ENCODE measurements at regions not wholly inside any gene's neighbourhood (a gene's known extent, or its start where the extent isn't known, plus 50 kb on each side); places are given as distances from the start of the nearest gene placed in this dataset.

GRCh38 chr4:112752510-112752909 lies 115.6 kb downstream of the LARP7 start:
- no peaks in the 10 kb centered on the region for H3K4me1 ChIP-seq (ENCODE audit: insufficient read depth, low read length)
- no peaks in the 10 kb centered on the region for H3K9me3 ChIP-seq (ENCODE audit: low read depth, low read length)
- no peak overlapping the region for H3K4me3 ChIP-seq (ENCODE audit: low read length)
- no peaks in the 10 kb centered on the region for H3K27me3 ChIP-seq (ENCODE audit: insufficient read depth, low read length)

- no peaks in the 10 kb centered on the region for H3K27me3 ChIP-seq (ENCODE audit: insufficient read depth, low read length)
- no peaks in the 10 kb centered on the region for H3K9me3 ChIP-seq (ENCODE audit: low read depth, low read length)
- H3K4me3 ChIP-seq (ENCODE audit: low read length), result no peak overlapping the region
- H3K4me1 ChIP-seq (ENCODE audit: insufficient read depth, low read length), result no peaks in the 10 kb centered on the region
These were observed 116.4 kb downstream of the LARP7 start for GRCh38 chr4:112753333-112753732.

- H3K4me3 ChIP-seq (ENCODE audit: low read length), result no peak overlapping the region
- no peaks in the 10 kb centered on the region for H3K4me1 ChIP-seq (ENCODE audit: insufficient read depth, low read length)
- no peaks in the 10 kb centered on the region for H3K9me3 ChIP-seq (ENCODE audit: low read depth, low read length)
- no peaks in the 10 kb centered on the region for H3K27me3 ChIP-seq (ENCODE audit: insufficient read depth, low read length)
These were observed 122.4 kb downstream of the LARP7 start for GRCh38 chr4:112759313-112759712.

GRCh38 chr4:112765317-112765974 lies 128.5 kb downstream of the LARP7 start:
- no peak overlapping the region for H3K4me3 ChIP-seq (ENCODE audit: low read length)
- H3K27me3 ChIP-seq (ENCODE audit: insufficient read depth, low read length), result no peaks in the 10 kb centered on the region
- H3K4me1 ChIP-seq (ENCODE audit: insufficient read depth, low read length), result no peaks in the 10 kb centered on the region
- H3K9me3 ChIP-seq (ENCODE audit: low read depth, low read length), result no peaks in the 10 kb centered on the region

- Histone ChIP-seq H3K27me3 (ENCODE audit: insufficient read depth, low read length) (no peaks in the 10 kb centered on the region), H3K4me1 (ENCODE audit: insufficient read depth, low read length) (no peaks in the 10 kb centered on the region), H3K9me3 (ENCODE audit: low read depth, low read length) (no peaks in the 10 kb centered on the region), H3K4me3 (ENCODE audit: low read length) (no peak overlapping the region)
These were observed 129.5 kb downstream of the LARP7 start for GRCh38 chr4:112766422-112766821.

- no peaks in the 10 kb centered on the region for H3K9me3 ChIP-seq (ENCODE audit: low read depth, low read length)
- H3K27me3 ChIP-seq (ENCODE audit: insufficient read depth, low read length), result no peaks in the 10 kb centered on the region
- H3K4me3 ChIP-seq (ENCODE audit: low read length), result no peak overlapping the region
- no peaks in the 10 kb centered on the region for H3K4me1 ChIP-seq (ENCODE audit: insufficient read depth, low read length)
These were observed 130.4 kb downstream of the LARP7 start for GRCh38 chr4:112767386-112767785.

- no peaks in the 10 kb centered on the region for H3K27me3 ChIP-seq (ENCODE audit: insufficient read depth, low read length)
- H3K4me1 ChIP-seq (ENCODE audit: insufficient read depth, low read length), result no peaks in the 10 kb centered on the region
- H3K9me3 ChIP-seq (ENCODE audit: low read depth, low read length), result no peaks in the 10 kb centered on the region
- no peak overlapping the region for H3K4me3 ChIP-seq (ENCODE audit: low read length)
These were observed 133.2 kb downstream of the LARP7 start for GRCh38 chr4:112770114-112770513.

GRCh38 chr4:112775801-112776200 lies 138.9 kb downstream of the LARP7 start:
- no peaks in the 10 kb centered on the region for H3K9me3 ChIP-seq (ENCODE audit: low read depth, low read length)
- no peaks in the 10 kb centered on the region for H3K27me3 ChIP-seq (ENCODE audit: insufficient read depth, low read length)
- no peaks in the 10 kb centered on the region for H3K4me1 ChIP-seq (ENCODE audit: insufficient read depth, low read length)
- no peak overlapping the region for H3K4me3 ChIP-seq (ENCODE audit: low read length)

- Histone ChIP-seq H3K9me3 (ENCODE audit: low read depth, low read length) (no peaks in the 10 kb centered on the region), H3K27me3 (ENCODE audit: insufficient read depth, low read length) (no peaks in the 10 kb centered on the region), H3K4me3 (ENCODE audit: low read length) (no peak overlapping the region), H3K4me1 (ENCODE audit: insufficient read depth, low read length) (no peaks in the 10 kb centered on the region)
These were observed 139.6 kb downstream of the LARP7 start for GRCh38 chr4:112776535-112776934.

GRCh38 chr4:112778520-112778919 lies 141.6 kb downstream of the LARP7 start:
- H3K4me1 ChIP-seq (ENCODE audit: insufficient read depth, low read length), result no peaks in the 10 kb centered on the region
- H3K4me3 ChIP-seq (ENCODE audit: low read length), result no peak overlapping the region
- H3K27me3 ChIP-seq (ENCODE audit: insufficient read depth, low read length), result no peaks in the 10 kb centered on the region
- no peaks in the 10 kb centered on the region for H3K9me3 ChIP-seq (ENCODE audit: low read depth, low read length)

GRCh38 chr4:112793033-112793432 lies 156.1 kb downstream of the LARP7 start:
- H3K4me3 ChIP-seq (ENCODE audit: low read length), result no peak overlapping the region
- H3K4me1 ChIP-seq (ENCODE audit: insufficient read depth, low read length), result no peaks in the 10 kb centered on the region
- peaks cover 4% of the 10 kb centered on the region for H3K27me3 ChIP-seq (ENCODE audit: insufficient read depth, low read length)
- no peaks in the 10 kb centered on the region for H3K9me3 ChIP-seq (ENCODE audit: low read depth, low read length)

GRCh38 chr4:112800001-112800400 lies 163.1 kb downstream of the LARP7 start:
- Histone ChIP-seq H3K9me3 (ENCODE audit: low read depth, low read length) (no peaks in the 10 kb centered on the region), H3K27me3 (ENCODE audit: insufficient read depth, low read length) (peaks cover 3% of the 10 kb centered on the region), H3K4me3 (ENCODE audit: low read length) (no peak overlapping the region), H3K4me1 (ENCODE audit: insufficient read depth, low read length) (no peaks in the 10 kb centered on the region)

- no peak overlapping the region for H3K4me3 ChIP-seq (ENCODE audit: low read length)
- H3K9me3 ChIP-seq (ENCODE audit: low read depth, low read length), result no peaks in the 10 kb centered on the region
- H3K4me1 ChIP-seq (ENCODE audit: insufficient read depth, low read length), result no peaks in the 10 kb centered on the region
- peaks cover 3% of the 10 kb centered on the region for H3K27me3 ChIP-seq (ENCODE audit: insufficient read depth, low read length)
These were observed 164.4 kb downstream of the LARP7 start for GRCh38 chr4:112801341-112801740.

GRCh38 chr4:112802780-112803179 lies 165.8 kb downstream of the LARP7 start:
- Histone ChIP-seq H3K4me3 (ENCODE audit: low read length) (no peak overlapping the region), H3K4me1 (ENCODE audit: insufficient read depth, low read length) (no peaks in the 10 kb centered on the region), H3K27me3 (ENCODE audit: insufficient read depth, low read length) (peaks cover 3% of the 10 kb centered on the region), H3K9me3 (ENCODE audit: low read depth, low read length) (no peaks in the 10 kb centered on the region)

GRCh38 chr4:112807083-112807482 lies 170.1 kb downstream of the LARP7 start:
- no peaks in the 10 kb centered on the region for H3K4me1 ChIP-seq (ENCODE audit: insufficient read depth, low read length)
- no peak overlapping the region for H3K4me3 ChIP-seq (ENCODE audit: low read length)
- H3K27me3 ChIP-seq (ENCODE audit: insufficient read depth, low read length), result no peaks in the 10 kb centered on the region
- H3K9me3 ChIP-seq (ENCODE audit: low read depth, low read length), result no peaks in the 10 kb centered on the region

- no peak overlapping the region for H3K4me3 ChIP-seq (ENCODE audit: low read length)
- H3K4me1 ChIP-seq (ENCODE audit: insufficient read depth, low read length), result no peaks in the 10 kb centered on the region
- H3K9me3 ChIP-seq (ENCODE audit: low read depth, low read length), result no peaks in the 10 kb centered on the region
These were observed 171.1 kb downstream of the LARP7 start for GRCh38 chr4:112808001-112808400.

More at GRCh38 chr4:112808001-112808400, 171.1 kb downstream of the LARP7 start:
- H3K27me3 ChIP-seq (ENCODE audit: insufficient read depth, low read length), result no peaks in the 10 kb centered on the region

Measured in mononuclear cell (primary cell).